ENCODE measurements at regions not wholly inside any gene's neighbourhood (a gene's known extent, or its start where the extent isn't known, plus 50 kb on each side); places are given as distances from the start of the nearest gene placed in this dataset.

GRCh38 chr9:119829748-119830147 lies 460.5 kb upstream of the BRINP1 start:
- Histone ChIP-seq H3K27ac (ENCODE audit: low read depth, low read length) (no peak overlapping the region), H3K27me3 (ENCODE audit: insufficient read depth, low read length) (peaks cover 10% of the 10 kb centered on the region; the same call in 1 of the 2 replicates), H3K9me2 (ENCODE audit: insufficient read depth) (no peaks in the 10 kb centered on the region), H4K20me1 (ENCODE audit: insufficient read depth) (no peaks in the 10 kb centered on the region), H3K4me3 (replicated peaks in 1 of 2; ENCODE audit: low read depth in 1 of 2, low read length in 2 of 2) (no peak overlapping the region), H3K9me3 (ENCODE audit: control insufficient read depth in 1 of 2, insufficient read depth in 1 of 2, low read depth in 1 of 2, low read length in 2 of 2) (no peaks in the 10 kb centered on the region), H3K4me2 (ENCODE audit: low read length) (no peak overlapping the region), H2AFZ (ENCODE audit: low read depth, low read length, poor library complexity, severe bottlenecking) (no peak overlapping the region), H3K36me3 (ENCODE audit: control insufficient read depth in 1 of 2, insufficient read depth in 2 of 2, low read length in 2 of 2) (no peaks in the 10 kb centered on the region), H3K79me2 (ENCODE audit: insufficient read depth, low read length) (no peaks in the 10 kb centered on the region), H3K4me1 (ENCODE audit: control insufficient read depth in 1 of 2, insufficient read depth in 2 of 2, low read length in 2 of 2) (no peaks in the 10 kb centered on the region), H3K9ac (ENCODE audit: low read length) (no peak overlapping the region)
- RAD21 ChIA-PET (ENCODE audit: low non-redundant PET in 1 of 2, low total read pairs in 2 of 2, uncharacterized antibody in 2 of 2, unreplicated experiment in 2 of 2), result no interaction called here
- no TSS peak for BruUV-seq (replicated peaks)
- intact Hi-C loops (cut with micrococcal nuclease), result no loop called here
- POLR2A ChIA-PET, result no interaction called here
- no peak for TF ChIP-seq CTCF (IDR thresholded peaks at IDR 0.05 in 2 of 3, conservative IDR thresholded peaks at IDR 0.05 in 1 of 3; ENCODE audit: borderline replicate concordance in 1 of 3, insufficient read depth in 1 of 3, low read depth in 2 of 3, low read length in 2 of 3)
- TF ChIP-seq ZBTB33 (IDR thresholded peaks at IDR 0.05; ENCODE audit: extremely low read depth, insufficient replicate concordance, low read length), result no peak
- TF ChIP-seq SP1 (IDR thresholded peaks at IDR 0.05; ENCODE audit: low read depth), result no peak
- TF ChIP-seq CEBPB (IDR thresholded peaks at IDR 0.05; ENCODE audit: low read depth), result no peak
- no peak for TF ChIP-seq REST (IDR thresholded peaks at IDR 0.05; ENCODE audit: low read depth)
- no peak for TF ChIP-seq SIN3A (IDR thresholded peaks at IDR 0.05; ENCODE audit: low read depth)
- TF ChIP-seq SRF (IDR thresholded peaks at IDR 0.05; ENCODE audit: low read depth), result no peak
- no peak for TF ChIP-seq EZH2 (IDR thresholded peaks at IDR 0.05)
- TF ChIP-seq FOSL1 (IDR thresholded peaks at IDR 0.05; ENCODE audit: low read depth), result no peak
- no peak for TF ChIP-seq ZFX (IDR thresholded peaks at IDR 0.05)
- TF ChIP-seq CBX3 (IDR thresholded peaks at IDR 0.05; ENCODE audit: low read depth), result no peak
- TF ChIP-seq RAD21 (IDR thresholded peaks at IDR 0.05; ENCODE audit: low read depth), result no peak
- TF ChIP-seq POLR2AphosphoS5 (IDR thresholded peaks at IDR 0.05; ENCODE audit: low read depth, low read length), result no peak
- TF ChIP-seq JUND (IDR thresholded peaks at IDR 0.05), result no peak
- no peak for TF ChIP-seq EZH2phosphoT487 (IDR thresholded peaks at IDR 0.05; ENCODE audit: borderline replicate concordance)
- no peak for TF ChIP-seq ATF3 (IDR thresholded peaks at IDR 0.05)
- no peak for TF ChIP-seq POLR2A (IDR thresholded peaks at IDR 0.05; ENCODE audit: borderline replicate concordance, extremely low read depth, insufficient read depth, insufficient read length)
- no peak for TF ChIP-seq TCF7L2 (IDR thresholded peaks at IDR 0.05; ENCODE audit: borderline replicate concordance, extremely low read depth, insufficient read depth, insufficient read length)
- CTCF ChIA-PET, result no interaction called here
- no peak for ATAC-seq
- DNase-seq (ENCODE audit: low read depth, low spot score), result no peak

Data from HCT116 (cell line).